NB4 (cell line): ENCODE measurements at regions not wholly inside any gene's neighbourhood (a gene's known extent, or its start where the extent isn't known, plus 50 kb on each side); places are given as distances from the start of the nearest gene placed in this dataset.
"Not testable (repeated sequence)": the region's sequence is repeated elsewhere in the genome, so short reads cannot be mapped to it uniquely, and the experiment has no call there.

Source experiments
- DNase-seq: peaks from one replicate; pipeline ENCODE4 v3.0.0; 2010; ENCODE audit warnings: low read depth
- H3K4me3 ChIP-seq: one replicate; pipeline ENCODE4 v1.5.1; 2011; ENCODE audit warnings: mild to moderate bottlenecking, low read depth, low read length, moderate library complexity
- CTCF ChIP-seq: IDR thresholded peaks from one replicate; pipeline ENCODE4 v1.5.1; 2012; ENCODE audit warnings: low read depth, low read length
- MAX ChIP-seq: IDR thresholded peaks from 2 replicates; pipeline ENCODE4 v1.6.1; 2011; ENCODE audit warnings: low read depth, low read length
- MYC ChIP-seq: IDR thresholded peaks from 2 replicates; pipeline ENCODE4 v1.6.1; 2011; ENCODE audit warnings: low read depth, low read length
- POLR2A ChIP-seq: IDR thresholded peaks from 2 replicates; pipeline ENCODE4 v1.6.1; 2011; ENCODE audit warnings: mild to moderate bottlenecking; ENCODE audit not compliant: insufficient read length; ENCODE audit errors: extremely low read depth

- TF ChIP-seq POLR2A (no peak), MAX (no peak), CTCF (no peak)
- no peak overlapping the region for H3K4me3 ChIP-seq
- no peak for DNase-seq
Observed at GRCh38 chr21:16124378-16125138, 394.8 kb downstream of the USP25 start.

- no peak overlapping the region for H3K4me3 ChIP-seq
- DNase-seq = no peak
- TF ChIP-seq MAX (no peak), MYC (no peak), POLR2A (no peak), CTCF (no peak)
Observed at GRCh38 chr21:16125274-16125673, 395.5 kb downstream of the USP25 start.

GRCh38 chr21:16132453-16132852 lies 402.7 kb downstream of the USP25 start:
- not testable (repeated sequence) for H3K4me3 ChIP-seq, DNase-seq

- DNase-seq = no peak
- TF ChIP-seq CTCF (no peak), MAX (no peak), POLR2A (no peak), MYC (no peak)
- H3K4me3 ChIP-seq = no peak overlapping the region
Observed at GRCh38 chr21:16133248-16133647, 403.5 kb downstream of the USP25 start.

- no peak overlapping the region for H3K4me3 ChIP-seq
- no peak for TF ChIP-seq MYC
- no peak for TF ChIP-seq MAX
- no peak for TF ChIP-seq CTCF
- TF ChIP-seq POLR2A = no peak
- DNase-seq = no peak
Observed at GRCh38 chr21:16134134-16134533, 404.4 kb downstream of the USP25 start.

- no peak for DNase-seq
- TF ChIP-seq MYC = no peak
- TF ChIP-seq CTCF = no peak
- TF ChIP-seq MAX = no peak
- no peak for TF ChIP-seq POLR2A
- H3K4me3 ChIP-seq = no peak overlapping the region
Observed at GRCh38 chr21:16137106-16137505, 407.3 kb downstream of the USP25 start.
